Osteoblast (primary cell): ENCODE measurements at regions not wholly inside any gene's neighbourhood (a gene's known extent, or its start where the extent isn't known, plus 50 kb on each side); places are given as distances from the start of the nearest gene placed in this dataset.

ENCODE experiments used
- DNase-seq: peaks from one replicate; pipeline ENCODE4 v3.0.0; 2011; ENCODE audit warnings: low spot score, mixed read lengths; ENCODE audit not compliant: insufficient read length; ENCODE audit errors: missing footprints
- H2AFZ ChIP-seq: 2 replicates; pipeline ENCODE4 v1.6.0; 2011; ENCODE audit warnings: mild to moderate bottlenecking, low read length
- H3K27ac ChIP-seq: 2 replicates; pipeline ENCODE4 v1.5.1; 2011; ENCODE audit warnings: mild to moderate bottlenecking, low read depth, low read length, moderate library complexity
- H3K27me3 ChIP-seq: 2 replicates; pipeline ENCODE4 v1.6.0; 2012; ENCODE audit warnings: mild to moderate bottlenecking, control low read depth, inconsistent platforms, low read length, moderate library complexity; ENCODE audit not compliant: insufficient read depth
- H3K36me3 ChIP-seq: 2 replicates; pipeline ENCODE4 v1.5.1; 2011; ENCODE audit warnings: mild to moderate bottlenecking, low read length, control low read depth, moderate library complexity; ENCODE audit not compliant: insufficient read depth
- H3K4me1 ChIP-seq: 2 replicates; pipeline ENCODE4 v1.5.1; 2011; ENCODE audit warnings: mild to moderate bottlenecking, low read length, control low read depth, moderate library complexity; ENCODE audit not compliant: insufficient read depth
- H3K4me2 ChIP-seq: 2 replicates; pipeline ENCODE4 v1.6.0; 2011; ENCODE audit warnings: mild to moderate bottlenecking, low read length; ENCODE audit not compliant: insufficient read depth
- H3K4me3 ChIP-seq: fragments of 200-600 bp; sonication (generic); 3 replicates; pipeline ENCODE4 v1.5.1; 2012; ENCODE audit warnings: mild to moderate bottlenecking, low read length, inconsistent platforms; ENCODE audit not compliant: insufficient read depth
- H3K79me2 ChIP-seq: 2 replicates; pipeline ENCODE4 v1.6.0; 2012; ENCODE audit warnings: mild to moderate bottlenecking, low read length, control low read depth, inconsistent platforms; ENCODE audit not compliant: insufficient read depth
- H3K9me3 ChIP-seq: 2 replicates; pipeline ENCODE4 v1.5.1; 2011; ENCODE audit warnings: low read depth, low read length, control low read depth
- H4K20me1 ChIP-seq: 2 replicates; pipeline ENCODE4 v1.6.0; 2012; ENCODE audit warnings: mild to moderate bottlenecking, low read length, control low read depth; ENCODE audit not compliant: insufficient read depth
- TF ChIP-seq, protein P1 (sequence below): IDR thresholded peaks from 2 replicates; pipeline ENCODE4 v1.5.1; 2011; ENCODE audit warnings: mild to moderate bottlenecking, low read depth, low read length, moderate library complexity; ENCODE audit errors: extremely low read depth

DNA sequence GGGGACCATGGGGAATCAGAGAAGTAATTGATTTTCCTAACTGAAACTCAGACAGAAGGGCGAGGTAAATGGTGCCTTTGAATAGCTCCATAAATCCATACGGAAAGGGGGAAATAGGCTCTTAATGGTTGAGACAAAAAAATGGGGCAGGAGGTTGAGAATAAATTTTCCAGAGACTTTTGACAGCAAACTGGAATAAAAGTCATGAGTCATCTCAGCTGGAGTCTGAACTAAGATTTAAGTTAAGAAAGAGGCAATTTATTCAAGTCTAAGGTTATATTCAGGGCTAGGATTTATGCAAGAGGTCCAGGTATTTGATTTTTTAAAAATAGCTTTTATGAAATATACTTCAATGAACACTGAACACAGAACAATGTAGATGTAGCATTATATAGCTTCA is 238.7 kb upstream of the RORA start:
- H2AFZ ChIP-seq, result no peak overlapping the region
- no peaks in the 10 kb centered on the region for H3K79me2 ChIP-seq
- no peak overlapping the region for H3K4me3 ChIP-seq
- no peaks in the 10 kb centered on the region for H3K27me3 ChIP-seq
- no peak for DNase-seq
- no peaks in the 10 kb centered on the region for H3K4me1 ChIP-seq
- no peak overlapping the region for H3K27ac ChIP-seq
- H4K20me1 ChIP-seq, result no peaks in the 10 kb centered on the region
- H3K4me2 ChIP-seq, result no peak overlapping the region
- no peaks in the 10 kb centered on the region for H3K36me3 ChIP-seq
- TF ChIP-seq, protein P1, sequence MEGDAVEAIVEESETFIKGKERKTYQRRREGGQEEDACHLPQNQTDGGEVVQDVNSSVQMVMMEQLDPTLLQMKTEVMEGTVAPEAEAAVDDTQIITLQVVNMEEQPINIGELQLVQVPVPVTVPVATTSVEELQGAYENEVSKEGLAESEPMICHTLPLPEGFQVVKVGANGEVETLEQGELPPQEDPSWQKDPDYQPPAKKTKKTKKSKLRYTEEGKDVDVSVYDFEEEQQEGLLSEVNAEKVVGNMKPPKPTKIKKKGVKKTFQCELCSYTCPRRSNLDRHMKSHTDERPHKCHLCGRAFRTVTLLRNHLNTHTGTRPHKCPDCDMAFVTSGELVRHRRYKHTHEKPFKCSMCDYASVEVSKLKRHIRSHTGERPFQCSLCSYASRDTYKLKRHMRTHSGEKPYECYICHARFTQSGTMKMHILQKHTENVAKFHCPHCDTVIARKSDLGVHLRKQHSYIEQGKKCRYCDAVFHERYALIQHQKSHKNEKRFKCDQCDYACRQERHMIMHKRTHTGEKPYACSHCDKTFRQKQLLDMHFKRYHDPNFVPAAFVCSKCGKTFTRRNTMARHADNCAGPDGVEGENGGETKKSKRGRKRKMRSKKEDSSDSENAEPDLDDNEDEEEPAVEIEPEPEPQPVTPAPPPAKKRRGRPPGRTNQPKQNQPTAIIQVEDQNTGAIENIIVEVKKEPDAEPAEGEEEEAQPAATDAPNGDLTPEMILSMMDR, result no peak
- H3K9me3 ChIP-seq, result no peaks in the 10 kb centered on the region

DNA sequence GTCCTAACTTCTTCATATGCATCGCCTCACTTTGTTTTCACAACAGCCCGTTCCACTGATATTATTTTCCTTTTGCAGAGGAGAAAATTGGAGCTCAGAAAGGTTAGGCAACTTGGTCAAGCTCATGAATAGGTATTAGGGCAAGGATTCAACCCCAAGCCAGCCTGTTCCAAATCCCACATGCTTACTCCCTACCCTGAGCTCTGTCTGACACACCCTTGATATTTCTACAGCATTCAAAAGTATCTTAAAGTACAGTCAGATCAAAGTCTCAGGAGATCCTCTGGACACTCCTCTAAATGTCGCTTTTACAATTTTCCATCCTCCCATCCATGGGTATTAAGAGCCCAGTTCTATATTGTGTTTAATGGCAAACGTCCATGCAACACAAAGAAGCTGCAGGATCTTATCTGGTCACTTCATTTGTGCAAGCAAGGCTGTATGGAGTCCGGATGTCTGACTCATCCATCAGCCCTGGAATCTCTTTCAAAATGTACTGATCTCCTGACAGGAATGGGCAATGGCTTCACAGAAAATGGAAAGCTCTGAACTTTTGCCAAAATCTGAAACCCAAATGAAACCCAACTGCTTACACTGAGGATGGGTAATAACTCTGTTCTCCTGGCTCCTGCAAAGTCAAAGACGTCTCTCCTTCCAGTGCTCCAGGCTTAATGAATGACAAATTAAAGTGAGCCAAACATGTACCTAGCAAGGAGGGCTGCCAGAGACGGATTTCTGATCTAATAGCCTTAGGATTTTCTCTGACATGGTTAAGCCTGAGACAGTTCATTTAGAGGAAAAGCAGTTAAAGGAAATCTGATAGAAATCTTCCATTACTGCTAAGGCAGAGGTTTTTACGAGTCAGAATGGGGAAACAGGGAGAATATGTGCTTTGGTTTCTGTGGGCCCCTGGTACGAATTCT is 230.9 kb upstream of the RORA start:
- no peak overlapping the region for H3K4me2 ChIP-seq
- H3K79me2 ChIP-seq, result no peaks in the 10 kb centered on the region
- peaks cover 4% of the 10 kb centered on the region for H3K4me1 ChIP-seq
- H3K36me3 ChIP-seq, result no peaks in the 10 kb centered on the region
- no peaks in the 10 kb centered on the region for H4K20me1 ChIP-seq
- no peak for DNase-seq
- H3K27me3 ChIP-seq, result no peaks in the 10 kb centered on the region
- no peak overlapping the region for H2AFZ ChIP-seq
- no peak overlapping the region for H3K4me3 ChIP-seq
- H3K27ac ChIP-seq, result no peak overlapping the region
- no peaks in the 10 kb centered on the region for H3K9me3 ChIP-seq
- TF ChIP-seq, protein P1, result no peak

DNA sequence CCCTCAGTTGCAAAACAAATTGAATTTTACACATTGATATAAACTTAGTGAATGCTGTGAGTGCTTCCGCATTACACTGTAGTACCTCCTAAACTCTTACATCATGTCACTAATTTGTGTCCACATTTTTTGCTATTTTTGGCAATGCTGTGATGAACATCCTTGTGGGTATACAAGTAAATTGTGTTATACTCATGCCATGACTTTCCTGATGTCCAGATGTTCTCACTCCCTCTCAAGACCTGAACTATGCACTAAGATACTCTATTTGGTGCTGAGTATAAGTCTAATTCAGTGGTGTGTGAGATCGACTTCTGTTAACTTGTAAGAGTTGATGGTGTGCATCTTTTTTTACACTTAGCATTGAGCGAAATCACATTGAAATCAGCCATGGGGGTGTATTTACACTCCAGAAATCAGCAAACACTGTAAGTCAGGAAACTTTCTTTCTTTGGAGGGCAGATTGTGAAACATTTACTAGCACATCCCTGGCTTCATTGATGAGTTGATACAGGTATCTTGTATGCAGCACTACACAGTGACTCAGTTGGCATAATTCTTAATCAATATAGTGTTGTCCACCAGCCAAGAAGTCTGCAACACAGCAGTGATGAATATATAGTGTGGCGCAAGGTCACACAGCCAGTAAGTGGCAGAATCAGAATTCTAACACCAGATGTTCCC is 228.1 kb upstream of the RORA start:
- no peaks in the 10 kb centered on the region for H4K20me1 ChIP-seq
- no peak for DNase-seq
- no peak overlapping the region for H3K4me3 ChIP-seq
- peaks cover 4% of the 10 kb centered on the region for H3K4me1 ChIP-seq
- no peaks in the 10 kb centered on the region for H3K27me3 ChIP-seq
- H3K36me3 ChIP-seq, result no peaks in the 10 kb centered on the region
- TF ChIP-seq, protein P1, result no peak
- no peaks in the 10 kb centered on the region for H3K9me3 ChIP-seq
- no peak overlapping the region for H3K27ac ChIP-seq
- H3K4me2 ChIP-seq, result no peak overlapping the region
- no peaks in the 10 kb centered on the region for H3K79me2 ChIP-seq
- H2AFZ ChIP-seq, result no peak overlapping the region

DNA sequence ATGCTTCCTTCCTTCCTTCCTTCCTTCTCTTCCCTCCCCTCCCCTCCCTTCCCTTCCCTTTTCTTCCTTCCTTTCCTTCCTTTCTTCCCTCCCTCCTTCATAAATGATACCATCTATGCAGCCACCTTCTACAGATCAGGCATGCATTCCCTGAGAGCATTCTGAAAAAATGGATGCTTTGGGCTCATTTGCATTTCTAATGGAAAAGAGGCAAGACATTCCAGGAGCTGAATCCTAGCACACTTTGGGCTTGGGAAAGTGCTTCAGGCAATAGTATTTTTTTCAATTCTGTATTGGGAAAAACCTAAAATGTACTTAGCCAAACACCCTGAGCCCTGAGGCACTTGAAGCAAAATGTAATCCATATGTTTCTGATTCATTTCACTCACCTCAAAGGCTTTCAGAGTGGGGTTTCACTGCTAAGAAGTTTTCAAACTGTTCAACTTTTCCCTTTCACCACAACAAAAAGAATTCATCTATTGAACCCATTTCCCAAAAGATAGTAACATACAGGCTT is 220.1 kb upstream of the RORA start:
- H4K20me1 ChIP-seq, result no peaks in the 10 kb centered on the region
- DNase-seq, result no peak
- H3K4me2 ChIP-seq, result no peak overlapping the region
- H3K79me2 ChIP-seq, result no peaks in the 10 kb centered on the region
- H3K4me3 ChIP-seq, result no peak overlapping the region
- H3K9me3 ChIP-seq, result no peaks in the 10 kb centered on the region
- H2AFZ ChIP-seq, result no peak overlapping the region
- TF ChIP-seq, protein P1, result no peak
- H3K36me3 ChIP-seq, result no peaks in the 10 kb centered on the region
- no peaks in the 10 kb centered on the region for H3K4me1 ChIP-seq
- no peaks in the 10 kb centered on the region for H3K27me3 ChIP-seq
- no peak overlapping the region for H3K27ac ChIP-seq
